ENCODE measurements at regions not wholly inside any gene's neighbourhood (a gene's known extent, or its start where the extent isn't known, plus 50 kb on each side); places are given as distances from the start of the nearest gene placed in this dataset.

- no peak for TF ChIP-seq CTCF (IDR thresholded peaks at IDR 0.05)
- no peak for TF ChIP-seq ZFX (IDR thresholded peaks at IDR 0.05; ENCODE audit: borderline replicate concordance)
Measured at GRCh38 chr9:20178679-20179078, 389.8 kb upstream of the SLC24A2 start.

Measured in 22Rv1 (cell line).